HG03095 (cell line): ENCODE measurements at regions not wholly inside any gene's neighbourhood (a gene's known extent, or its start where the extent isn't known, plus 50 kb on each side); places are given as distances from the start of the nearest gene placed in this dataset.
"Not testable (repeated sequence)": the region's sequence is repeated elsewhere in the genome, so short reads cannot be mapped to it uniquely, and the experiment has no call there.

Experiments used
- ATAC-seq: cut with Tn5 transposase; IDR thresholded peaks from one replicate; pipeline ENCODE4 v1.9.1; 2021; ENCODE audit warnings: moderate library complexity; ENCODE audit not compliant: unreplicated experiment

DNA sequence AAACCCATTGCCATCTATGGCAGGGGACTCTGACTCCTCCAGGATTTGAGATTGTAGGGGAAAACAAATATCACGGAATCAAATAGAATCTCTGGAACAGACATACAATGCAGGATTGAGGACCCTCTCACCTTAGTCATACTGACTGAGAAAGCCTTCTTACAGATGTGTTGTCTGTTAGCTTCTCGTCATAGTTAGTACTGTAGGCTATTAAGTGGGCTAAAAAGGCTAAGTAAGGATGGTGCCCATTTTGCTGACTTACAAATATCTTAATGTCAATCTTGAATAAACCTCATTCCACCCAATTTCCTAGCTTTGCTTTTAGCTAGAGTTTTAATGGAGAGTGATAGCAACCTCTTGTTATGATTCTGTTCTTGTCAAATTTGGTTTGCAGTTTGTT, 352.4 kb downstream of the QKI start:
- no peak for ATAC-seq

DNA sequence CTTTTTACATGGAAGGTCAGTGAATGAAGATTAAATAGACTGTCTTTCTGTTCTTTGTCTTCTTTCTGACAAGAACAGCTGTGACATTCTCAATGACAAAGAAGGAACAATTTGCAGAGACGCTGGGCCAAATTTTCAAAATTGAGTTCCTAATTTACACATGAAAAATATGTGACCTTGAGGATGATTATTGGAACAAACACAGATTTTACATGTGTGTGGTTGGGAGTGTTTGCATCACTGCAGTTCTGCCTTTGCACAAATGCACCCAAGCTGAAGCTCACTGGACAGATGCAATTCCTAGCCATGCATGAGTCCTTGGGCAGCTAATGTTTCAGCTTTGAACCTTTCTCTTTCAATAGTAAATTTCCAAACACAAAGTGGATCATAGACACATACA, 350.8 kb downstream of the QKI start:
- ATAC-seq = no peak

DNA sequence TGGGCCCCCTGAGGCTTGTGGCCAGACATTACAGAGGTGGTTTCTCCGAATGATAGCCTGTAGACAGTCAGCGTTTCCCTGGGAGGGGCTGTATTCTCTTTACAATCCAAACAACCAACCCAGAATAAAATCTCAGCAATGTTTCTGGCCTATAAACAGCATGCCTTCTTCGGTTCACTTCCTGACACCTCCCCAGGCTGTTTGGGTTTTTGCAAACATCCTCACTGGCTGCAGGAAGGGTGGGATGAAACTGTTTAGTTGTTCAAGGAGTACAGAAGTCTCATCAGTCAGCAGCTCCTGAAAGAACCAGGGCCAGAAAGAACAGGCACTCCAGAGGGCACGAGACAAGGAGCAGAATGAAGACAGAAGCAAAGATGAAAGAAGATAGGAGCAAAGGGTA, 350.0 kb downstream of the QKI start:
- ATAC-seq = no peak

DNA sequence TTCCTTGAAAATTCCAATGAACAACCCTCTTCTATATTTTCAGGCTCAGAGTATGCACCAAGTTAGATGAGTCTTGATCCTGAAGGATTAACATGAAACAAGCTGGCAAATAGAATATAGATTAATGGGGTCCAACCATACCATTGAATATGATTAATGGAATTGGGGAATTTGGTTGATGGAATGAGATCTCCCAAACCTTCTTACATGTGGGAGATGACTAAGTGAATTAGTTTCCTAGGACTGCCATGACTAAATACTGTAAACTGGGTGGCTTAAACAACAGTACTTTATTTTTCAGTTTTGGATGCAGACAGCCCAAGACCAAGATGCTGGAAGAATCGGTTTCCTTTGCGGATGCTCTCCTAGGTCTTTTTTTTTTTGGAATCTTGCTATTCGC, 347.0 kb downstream of the QKI start:
- ATAC-seq = no peak

DNA sequence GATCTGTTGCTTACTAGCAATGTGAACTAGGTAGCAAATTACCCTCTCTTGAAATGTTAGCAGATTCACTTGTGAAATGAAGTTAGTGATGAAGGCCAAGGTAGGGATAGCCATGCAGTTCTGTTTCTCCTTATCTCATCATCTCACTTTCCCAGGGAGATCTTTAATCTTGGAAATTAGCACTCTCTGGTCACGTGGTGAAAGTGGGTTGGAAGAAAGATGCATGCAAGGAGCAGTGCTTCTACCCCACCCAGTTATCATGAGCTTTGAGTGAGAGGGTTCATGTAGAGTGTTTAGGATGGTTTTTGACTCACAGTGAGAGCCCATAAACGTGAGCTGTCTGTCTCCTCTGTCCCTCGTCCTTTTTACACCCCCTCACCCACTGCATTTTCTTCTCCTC, 346.3 kb downstream of the QKI start:
- no peak for ATAC-seq

DNA sequence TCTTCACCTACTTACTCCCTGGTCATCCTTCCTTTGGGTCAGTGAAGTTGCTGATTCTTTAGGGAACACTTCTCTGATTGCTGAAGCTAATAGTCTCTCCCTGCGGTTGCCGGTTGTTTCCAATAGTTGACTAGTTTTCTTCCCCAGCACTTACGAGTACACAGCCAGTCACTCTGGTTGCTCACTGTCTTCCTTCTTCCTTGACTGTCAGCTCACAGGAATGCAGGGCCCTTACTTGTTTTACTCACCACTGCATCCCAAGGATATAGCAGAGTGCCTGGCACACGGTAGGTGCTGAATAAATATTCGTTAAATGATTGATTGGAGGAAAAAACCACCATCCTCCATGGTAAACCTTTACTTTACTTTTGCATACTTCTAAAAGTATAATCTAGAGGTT, 345.0 kb downstream of the QKI start:
- no peak for ATAC-seq

DNA sequence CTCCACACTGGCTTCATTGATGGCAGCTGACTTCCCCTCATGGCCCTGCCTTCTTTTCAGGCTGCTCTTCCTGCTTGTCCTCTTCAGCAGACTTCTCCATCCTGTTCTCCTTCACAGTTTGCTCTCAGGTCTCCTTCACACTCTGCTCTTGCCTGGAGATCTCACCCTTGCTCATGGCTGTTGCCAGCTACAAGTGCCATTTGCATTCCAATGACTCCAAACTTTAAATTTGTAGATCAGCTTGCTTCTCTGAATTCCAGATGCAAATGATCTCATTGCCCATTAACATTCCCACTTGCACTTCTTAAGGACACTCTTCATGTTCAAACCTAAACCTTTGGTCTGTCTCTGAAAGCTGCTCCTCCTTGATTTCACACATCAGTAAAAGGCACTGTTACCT, 343.0 kb downstream of the QKI start:
- ATAC-seq = no peak

DNA sequence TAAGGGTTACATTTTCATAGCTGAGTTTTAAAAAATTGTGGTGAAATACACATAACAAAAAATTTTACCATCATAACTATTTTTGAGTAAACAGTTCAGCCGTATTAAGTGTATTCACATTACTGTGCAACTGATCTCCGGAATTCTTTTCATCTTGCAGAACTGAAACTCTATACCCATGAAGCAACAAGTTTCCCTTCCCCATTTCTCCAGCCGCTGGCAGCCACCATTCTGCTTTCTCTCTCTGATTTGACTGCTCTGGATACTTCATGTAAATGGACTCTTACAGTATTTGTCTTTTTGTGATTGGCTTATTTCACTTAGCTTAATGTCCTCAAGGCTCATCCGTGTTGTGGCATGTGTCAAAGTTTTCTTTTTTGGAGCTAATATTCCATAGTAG, 341.6 kb downstream of the QKI start:
- ATAC-seq = peak; percentile 100

DNA sequence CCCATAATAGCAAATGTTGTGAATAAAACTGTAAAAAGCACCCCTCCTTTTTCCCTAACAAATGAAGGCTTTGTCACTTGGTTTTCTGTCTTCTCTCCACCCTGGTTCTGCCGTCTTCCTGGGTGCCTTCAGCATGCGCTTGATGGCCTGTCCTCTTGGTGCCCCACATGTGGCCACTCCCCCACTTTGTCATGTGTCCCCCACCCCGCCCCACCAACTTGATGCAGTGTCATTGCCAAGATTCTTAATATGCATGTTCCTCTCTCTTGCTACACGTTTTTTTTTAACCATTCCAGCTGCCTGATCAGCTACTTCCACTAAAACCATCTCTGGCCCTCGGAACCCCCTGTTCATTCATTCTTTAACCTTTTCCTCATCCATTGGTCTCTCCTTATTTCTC, 340.3 kb downstream of the QKI start:
- ATAC-seq = no peak

DNA sequence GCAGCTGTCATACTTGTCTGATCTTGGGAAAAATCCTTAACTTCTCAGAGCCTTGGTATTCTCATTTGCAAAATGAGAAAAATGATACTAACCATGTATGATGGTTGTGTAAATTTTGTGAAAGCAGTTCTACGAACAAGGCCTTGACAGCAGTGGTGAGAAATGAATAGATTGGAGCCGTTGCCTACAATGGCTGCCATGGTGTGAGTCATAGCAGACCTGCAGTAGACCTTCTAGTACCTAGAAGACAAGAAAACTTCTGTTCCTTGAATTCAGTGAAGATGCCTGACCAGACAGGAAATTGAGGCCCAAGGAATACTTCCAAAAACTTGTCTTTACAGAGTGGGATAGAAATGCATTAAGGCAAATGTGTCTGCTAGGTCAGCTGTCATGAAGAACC, 338.9 kb downstream of the QKI start:
- no peak for ATAC-seq

DNA sequence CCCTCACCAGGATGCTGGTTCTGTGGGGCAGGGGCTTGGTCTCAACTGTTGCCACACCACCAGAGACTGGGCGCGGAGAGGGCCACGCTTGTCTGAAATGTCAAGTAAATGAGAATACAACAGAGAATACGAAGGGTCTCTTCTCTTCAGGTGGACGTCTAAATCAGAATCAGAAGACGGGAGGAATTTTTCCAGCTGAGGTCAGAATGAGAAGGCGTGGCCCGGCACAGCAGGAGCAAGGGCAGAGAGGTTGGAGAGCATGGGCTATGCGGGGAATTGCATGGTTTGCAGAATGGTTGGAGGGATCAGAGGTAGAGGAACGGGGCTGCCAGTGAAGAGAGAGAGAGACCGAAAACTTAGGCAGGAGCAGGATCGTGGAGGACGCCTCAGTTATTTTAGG, 337.9 kb downstream of the QKI start:
- no peak for ATAC-seq

DNA sequence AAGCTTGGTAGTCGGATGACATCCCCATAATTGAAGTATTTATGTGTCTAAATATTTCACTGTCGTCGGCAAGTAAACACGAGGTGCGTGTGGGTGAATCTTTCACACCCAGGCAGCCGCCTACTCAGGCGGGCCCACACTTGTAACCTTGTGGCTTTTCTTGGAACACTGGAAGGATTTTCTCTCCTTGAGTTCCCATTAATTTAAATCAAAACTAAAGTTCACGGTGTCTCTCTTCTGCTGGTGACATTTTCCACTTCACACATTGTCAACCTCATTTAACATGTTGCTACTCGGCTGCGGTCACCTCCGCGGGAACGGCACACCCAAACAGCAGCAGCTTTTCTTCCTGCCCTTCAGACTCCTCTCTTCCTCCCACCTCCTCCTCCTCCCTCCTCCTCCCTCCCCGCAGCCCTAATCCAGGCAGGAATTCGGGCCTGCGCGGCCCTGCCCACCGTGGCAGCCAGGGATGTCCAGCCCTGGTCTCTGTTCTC, 336.6 kb downstream of the QKI start:
- no peak for ATAC-seq

DNA sequence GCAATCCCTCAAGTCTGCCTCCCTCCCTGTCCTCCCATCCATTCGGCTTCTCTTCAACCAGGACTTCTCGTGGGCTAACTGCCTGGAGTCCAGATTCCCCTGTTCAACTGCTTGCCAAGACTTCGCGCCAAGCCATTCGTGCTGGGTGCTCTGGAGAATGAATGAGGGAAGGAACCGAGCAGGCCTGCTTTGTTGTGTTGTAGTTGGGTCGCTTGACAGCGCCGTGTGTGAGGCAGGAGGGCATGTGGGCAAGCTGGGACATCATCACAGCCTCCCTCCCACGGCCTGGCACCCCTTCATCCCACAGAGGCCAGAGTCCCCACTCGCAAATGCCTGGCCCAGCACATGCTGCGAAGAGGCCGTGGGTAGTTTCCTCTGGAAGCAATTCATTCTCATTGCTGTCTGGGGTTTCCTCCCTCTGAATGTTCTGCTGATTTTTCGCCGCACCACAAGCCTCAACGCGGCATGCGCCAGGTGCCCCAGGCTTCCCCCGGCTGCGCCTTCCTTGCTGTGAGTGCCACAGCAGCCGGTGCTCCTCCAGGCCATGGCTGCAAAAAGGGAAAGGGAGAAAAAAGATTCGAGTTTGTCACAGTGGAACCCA, 336.0 kb downstream of the QKI start:
- no peak for ATAC-seq

DNA sequence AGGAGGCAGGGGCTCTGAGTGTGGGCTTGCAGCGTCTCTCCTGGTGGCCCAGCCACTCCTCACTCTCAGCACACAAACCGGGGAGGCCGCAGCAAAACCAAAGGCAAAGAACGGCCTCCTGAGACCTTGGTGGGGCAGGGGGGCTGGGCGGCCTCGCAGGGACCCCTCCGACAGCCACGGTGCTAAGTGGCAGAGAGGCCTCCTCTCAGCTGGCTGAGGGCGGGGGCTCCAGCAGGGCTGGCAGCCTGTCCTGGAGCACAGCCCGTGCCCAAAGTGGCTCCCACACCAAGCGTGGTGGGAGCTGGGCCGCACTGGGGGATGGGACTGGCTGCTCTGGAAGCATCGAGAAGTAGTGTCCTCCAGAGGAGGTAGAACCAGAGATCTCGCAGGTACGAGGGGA, 334.4 kb downstream of the QKI start:
- no peak for ATAC-seq

DNA sequence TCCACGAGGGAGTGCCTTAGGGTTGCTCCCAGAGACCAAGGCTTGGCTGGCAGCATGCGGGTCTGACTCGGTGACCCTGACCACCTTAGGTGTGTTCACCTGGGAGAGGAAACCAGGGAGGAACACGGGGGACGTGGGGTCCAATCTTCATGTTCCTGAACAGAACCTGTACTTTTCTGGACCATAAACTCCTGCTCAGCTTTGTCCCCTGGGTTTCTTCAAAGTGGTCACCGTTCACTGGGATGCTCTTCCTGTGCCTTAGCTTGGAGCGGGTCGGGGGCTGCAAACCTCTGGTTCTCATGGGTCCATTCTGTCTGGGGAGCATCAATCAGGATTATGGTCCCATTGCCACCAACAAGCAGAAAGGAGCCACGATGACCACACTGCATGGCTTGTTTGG, 333.5 kb downstream of the QKI start:
- ATAC-seq = no peak

DNA sequence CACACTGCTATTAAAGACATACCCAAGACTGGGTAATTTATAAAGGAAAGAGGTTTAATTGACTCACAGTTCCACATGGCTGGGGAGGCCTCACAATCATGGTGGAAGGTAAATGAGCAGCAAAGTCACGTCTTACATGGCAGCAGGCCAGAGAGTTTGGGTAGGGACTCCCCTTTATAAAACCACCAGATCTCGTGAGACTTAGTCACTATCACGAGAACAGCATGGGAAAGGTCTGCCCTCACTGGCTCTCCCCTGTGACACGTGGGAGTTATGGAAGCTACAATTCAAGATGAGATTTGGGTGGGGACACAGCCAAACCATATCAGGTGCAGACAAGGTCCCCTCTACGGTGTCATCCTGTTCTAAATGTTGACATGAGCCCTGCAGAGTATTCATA, 332.5 kb downstream of the QKI start:
- ATAC-seq = not testable (repeated sequence)

DNA sequence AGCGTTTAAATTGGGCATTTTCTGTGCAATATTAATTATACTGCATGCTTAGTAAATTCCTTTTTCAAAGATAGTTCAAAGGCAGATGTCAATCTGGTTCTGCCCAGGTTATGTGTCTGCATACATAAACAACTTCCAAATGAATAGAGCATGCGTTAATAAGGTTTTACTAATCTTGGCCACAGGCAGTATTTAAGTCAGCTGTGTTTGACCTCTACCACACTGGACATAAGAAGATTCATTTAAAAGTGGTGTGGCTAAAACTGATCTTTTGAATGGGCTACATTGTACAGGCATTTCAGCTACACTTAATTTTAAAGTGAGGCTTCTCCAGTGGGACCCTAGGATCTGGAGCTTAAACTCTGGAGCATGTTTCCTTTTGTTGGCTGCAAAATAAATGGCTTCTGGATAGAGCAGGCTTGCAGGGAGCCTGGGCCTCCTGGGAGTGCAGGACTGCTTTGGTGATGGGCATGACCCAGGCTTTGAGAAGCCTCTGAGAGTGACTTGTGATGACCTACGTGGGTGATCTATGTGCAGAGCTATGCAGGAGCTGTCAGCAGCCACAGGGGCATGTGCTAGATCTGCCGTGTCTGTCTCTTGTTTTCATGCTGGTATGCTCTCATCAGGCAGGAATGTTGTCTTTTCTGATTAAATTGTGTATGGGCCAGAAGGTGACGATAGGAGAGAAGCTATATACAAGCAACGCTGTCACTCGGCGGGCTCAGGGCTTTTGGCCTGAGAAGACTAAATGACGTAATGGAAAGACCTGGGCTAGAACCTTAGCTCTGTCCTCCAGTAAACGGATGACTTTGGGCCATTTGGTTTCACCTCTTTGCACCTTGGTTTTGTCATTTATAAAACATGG, 331.2 kb downstream of the QKI start:
- ATAC-seq = no peak

DNA sequence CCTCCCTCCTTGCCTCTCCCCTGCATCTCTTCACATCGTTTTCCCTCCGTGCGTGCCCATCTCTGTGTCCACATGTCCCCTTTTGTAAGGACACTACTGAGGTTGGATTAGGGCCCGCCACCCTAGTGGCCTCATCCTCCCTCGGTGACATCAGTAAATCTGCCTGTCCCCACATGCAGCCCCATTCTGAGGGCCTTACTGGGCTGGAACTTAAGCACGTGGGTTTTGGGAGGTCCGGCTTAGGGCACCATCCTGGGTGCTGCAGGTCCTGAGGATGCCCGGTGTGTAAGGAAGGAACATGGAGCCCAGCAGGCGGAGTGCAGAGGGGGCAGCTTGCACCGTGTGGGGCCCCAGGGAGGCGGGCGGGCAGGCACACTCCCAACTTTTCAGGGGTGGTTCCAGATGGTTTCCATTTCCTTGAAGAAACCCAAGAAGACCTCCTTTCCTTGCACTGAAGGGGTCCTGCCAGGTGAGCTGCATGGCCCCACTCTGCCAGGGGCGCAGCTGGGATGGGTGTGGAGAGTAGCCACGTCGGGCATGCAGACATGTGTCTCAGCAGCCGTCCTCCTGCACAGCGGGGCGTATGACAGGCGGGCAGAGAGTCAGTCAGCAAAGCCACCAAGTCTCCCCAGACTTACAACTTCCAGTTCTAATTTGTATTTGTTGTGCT, 329.9 kb downstream of the QKI start:
- ATAC-seq = no peak

DNA sequence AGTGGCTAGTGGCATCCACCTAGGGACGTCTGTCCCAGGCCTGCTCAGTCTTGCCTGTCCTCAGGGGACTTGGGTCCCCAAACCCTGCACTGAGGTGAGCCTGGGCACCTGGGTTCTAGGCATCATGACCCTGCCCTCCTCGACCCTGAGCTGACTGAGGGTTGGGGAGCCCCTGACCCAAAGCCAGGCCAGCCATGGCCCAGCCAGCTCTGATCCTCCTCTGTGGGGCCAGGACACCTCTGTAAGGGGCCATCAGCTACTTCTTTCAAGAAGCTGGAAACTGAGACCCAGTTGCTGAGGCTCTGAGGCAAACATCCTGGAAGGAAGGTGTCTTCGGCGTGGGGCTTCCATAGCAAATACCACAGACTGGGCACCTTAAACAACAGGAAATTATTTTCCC, 329.3 kb downstream of the QKI start:
- no peak for ATAC-seq

DNA sequence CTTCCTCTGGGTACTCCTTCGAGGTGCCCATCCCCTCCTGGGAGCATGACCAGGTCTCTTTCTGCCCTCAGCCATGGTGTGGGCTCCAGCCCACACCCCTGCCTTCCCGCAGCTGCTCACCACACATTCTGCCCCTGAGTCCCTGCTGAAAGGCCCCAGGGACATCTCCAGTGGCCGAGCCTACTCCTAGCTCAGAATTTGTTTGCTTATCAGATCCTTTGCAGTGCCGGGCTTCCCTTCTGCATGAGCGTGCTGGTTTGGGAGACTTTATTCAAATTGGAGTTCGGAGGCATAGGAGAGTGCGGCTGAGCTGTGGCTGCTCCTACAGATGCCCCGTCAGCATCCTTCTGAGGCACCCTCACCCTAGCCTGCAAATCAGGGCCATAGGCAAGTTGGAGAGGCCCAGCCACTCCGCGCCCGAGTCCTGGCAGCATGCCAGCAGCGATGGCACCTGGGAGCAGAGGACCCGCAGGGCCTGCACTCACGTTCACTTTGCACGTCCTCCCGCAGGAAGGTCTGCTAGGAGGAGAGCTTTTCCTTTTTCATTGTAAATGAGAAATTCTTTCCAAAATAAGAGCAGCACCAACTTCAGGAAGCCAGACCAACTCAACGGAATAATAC, 327.3 kb downstream of the QKI start:
- ATAC-seq = no peak

DNA sequence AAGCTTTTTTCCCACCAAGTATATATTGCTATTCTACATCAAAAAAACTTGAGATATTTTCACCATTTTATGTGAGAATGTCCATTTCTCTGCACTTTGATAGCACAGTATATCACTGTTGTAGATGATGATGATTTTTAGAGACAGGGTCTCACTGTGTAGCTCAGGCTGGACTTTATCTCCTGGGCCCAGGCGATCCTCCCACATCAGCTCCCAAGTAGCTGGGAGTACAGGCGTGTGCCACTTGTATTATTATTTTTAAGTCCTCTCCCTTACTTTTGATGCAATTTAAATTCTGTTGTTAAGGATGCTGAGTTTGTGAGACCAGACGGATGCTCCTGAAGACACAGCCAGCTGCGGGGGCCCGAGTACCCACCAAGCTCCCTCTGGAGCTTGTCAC, 326.8 kb downstream of the QKI start:
- ATAC-seq = no peak

DNA sequence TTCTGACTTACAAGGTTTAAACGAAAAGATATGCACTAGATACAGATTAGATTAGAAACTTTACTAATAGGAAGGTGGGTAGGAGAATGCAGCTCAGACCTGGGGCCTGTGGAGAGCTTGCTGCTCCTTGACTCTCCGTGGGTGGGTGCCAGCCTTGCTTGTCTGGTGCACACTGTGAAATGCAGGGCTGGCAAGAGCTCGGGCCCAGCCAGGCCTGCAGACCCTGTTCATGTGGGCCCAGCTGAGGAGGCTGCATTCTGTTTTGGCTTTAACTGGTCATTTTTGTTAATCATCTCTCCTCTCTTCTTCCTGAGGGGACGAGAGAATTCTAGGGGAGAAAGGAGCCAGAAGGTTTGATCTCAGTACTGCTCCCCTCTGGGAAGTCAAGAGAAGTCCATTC, 325.4 kb downstream of the QKI start:
- ATAC-seq = no peak
